ENCODE measurements at regions not wholly inside any gene's neighbourhood (a gene's known extent, or its start where the extent isn't known, plus 50 kb on each side); places are given as distances from the start of the nearest gene placed in this dataset.

DNA sequence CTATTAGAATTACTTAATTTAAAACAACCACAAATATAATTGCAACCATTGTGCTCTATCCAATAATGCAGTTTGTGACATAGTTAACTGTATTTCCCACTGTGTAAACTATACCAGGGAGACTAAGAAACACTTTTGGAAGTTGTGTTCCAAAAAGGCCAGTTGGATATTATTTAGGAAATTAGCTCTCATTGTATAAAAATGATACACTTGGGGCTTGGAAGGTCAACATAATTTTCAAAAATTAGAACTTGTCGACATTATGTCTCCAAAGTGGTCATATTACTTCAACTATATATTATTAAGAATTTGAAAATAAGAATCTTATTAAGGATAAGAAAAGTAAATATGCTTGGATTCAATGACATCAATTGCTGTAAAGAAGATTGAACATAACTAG is 876.6 kb downstream of the MRPL39 start:
- Histone ChIP-seq H3K27ac (no peak overlapping the region), H3K4me1 (ENCODE audit: low read depth, poor library complexity, severe bottlenecking) (no peaks in the 10 kb centered on the region), H3K4me3 (IDR thresholded peaks at IDR 0.05; ENCODE audit: insufficient read depth, low read depth, low read length) (no peak overlapping the region), H3K27me3 (ENCODE audit: insufficient read depth, low read depth) (no peaks in the 10 kb centered on the region), H3K9ac (no peak overlapping the region), H3K79me2 (ENCODE audit: insufficient read depth, low read depth) (no peaks in the 10 kb centered on the region), H3K4me2 (no peak overlapping the region), H3K36me3 (ENCODE audit: insufficient read depth) (no peaks in the 10 kb centered on the region), H4K20me1 (ENCODE audit: insufficient read depth) (no peaks in the 10 kb centered on the region), H2AFZ (ENCODE audit: low read depth) (no peak overlapping the region)
- TF ChIP-seq, protein P1, sequence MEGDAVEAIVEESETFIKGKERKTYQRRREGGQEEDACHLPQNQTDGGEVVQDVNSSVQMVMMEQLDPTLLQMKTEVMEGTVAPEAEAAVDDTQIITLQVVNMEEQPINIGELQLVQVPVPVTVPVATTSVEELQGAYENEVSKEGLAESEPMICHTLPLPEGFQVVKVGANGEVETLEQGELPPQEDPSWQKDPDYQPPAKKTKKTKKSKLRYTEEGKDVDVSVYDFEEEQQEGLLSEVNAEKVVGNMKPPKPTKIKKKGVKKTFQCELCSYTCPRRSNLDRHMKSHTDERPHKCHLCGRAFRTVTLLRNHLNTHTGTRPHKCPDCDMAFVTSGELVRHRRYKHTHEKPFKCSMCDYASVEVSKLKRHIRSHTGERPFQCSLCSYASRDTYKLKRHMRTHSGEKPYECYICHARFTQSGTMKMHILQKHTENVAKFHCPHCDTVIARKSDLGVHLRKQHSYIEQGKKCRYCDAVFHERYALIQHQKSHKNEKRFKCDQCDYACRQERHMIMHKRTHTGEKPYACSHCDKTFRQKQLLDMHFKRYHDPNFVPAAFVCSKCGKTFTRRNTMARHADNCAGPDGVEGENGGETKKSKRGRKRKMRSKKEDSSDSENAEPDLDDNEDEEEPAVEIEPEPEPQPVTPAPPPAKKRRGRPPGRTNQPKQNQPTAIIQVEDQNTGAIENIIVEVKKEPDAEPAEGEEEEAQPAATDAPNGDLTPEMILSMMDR (conservative IDR thresholded peaks at IDR 0.05; ENCODE audit: low read depth, low read length): no peak

DNA sequence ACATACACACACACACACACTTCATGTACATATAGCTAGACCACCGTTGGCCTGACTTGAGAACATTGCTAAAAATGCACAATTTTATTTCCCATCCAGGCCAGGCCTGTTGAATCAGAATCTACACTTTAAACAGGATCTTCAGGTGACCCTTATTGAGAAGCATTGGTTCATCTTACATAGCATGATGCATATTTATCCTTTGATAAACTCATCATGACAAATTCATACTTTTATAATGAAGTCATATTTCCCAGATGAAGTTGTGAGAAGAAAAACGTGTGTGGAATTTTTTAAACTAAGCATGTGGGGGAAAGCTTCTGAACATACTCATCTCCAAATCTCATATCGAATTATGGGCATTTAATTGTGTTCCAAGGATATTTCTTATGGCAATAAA is 877.7 kb downstream of the MRPL39 start:
- TF ChIP-seq, protein P1 (conservative IDR thresholded peaks at IDR 0.05; ENCODE audit: low read depth, low read length): no peak
- Histone ChIP-seq H3K9ac (no peak overlapping the region), H3K36me3 (ENCODE audit: insufficient read depth) (no peaks in the 10 kb centered on the region), H3K4me3 (IDR thresholded peaks at IDR 0.05; ENCODE audit: insufficient read depth, low read depth, low read length) (no peak overlapping the region), H3K4me1 (ENCODE audit: low read depth, poor library complexity, severe bottlenecking) (no peaks in the 10 kb centered on the region), H4K20me1 (ENCODE audit: insufficient read depth) (no peaks in the 10 kb centered on the region), H3K79me2 (ENCODE audit: insufficient read depth, low read depth) (no peaks in the 10 kb centered on the region), H2AFZ (ENCODE audit: low read depth) (no peak overlapping the region), H3K4me2 (no peak overlapping the region), H3K27ac (no peak overlapping the region), H3K27me3 (ENCODE audit: insufficient read depth, low read depth) (no peaks in the 10 kb centered on the region)

DNA sequence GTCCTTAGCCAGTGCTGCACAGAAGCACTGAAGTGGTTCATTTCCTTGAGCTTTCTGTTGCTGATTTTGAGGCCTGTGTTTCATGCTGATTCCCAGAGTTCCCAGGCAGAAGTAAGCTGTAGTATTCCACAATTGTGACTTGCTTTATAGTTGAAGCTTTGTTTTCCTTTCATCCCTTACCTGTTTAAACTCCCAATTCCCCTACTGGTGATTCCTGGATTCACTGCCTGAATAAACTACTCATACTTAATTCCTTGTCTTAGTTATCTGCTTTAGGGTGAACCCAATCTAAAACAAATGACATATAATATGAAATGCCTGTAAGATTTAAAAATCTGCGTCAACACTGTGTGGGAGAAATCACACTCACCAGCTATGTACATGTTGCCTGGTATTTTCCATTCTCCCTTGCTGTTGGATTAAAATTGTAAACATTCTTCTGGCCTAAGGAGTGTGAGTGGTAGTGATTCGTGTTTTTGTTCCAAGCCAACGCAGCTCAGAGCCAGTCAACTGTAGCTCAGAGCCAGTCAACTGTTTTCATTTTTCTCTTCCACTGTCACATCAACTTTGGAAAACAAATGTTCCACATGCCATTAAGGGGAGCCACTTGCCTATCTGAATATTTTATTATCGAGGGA is 879.4 kb downstream of the MRPL39 start:
- Histone ChIP-seq H3K9ac (no peak overlapping the region), H2AFZ (ENCODE audit: low read depth) (no peak overlapping the region), H3K4me2 (no peak overlapping the region), H3K4me1 (ENCODE audit: low read depth, poor library complexity, severe bottlenecking) (no peaks in the 10 kb centered on the region), H4K20me1 (ENCODE audit: insufficient read depth) (no peaks in the 10 kb centered on the region), H3K36me3 (ENCODE audit: insufficient read depth) (no peaks in the 10 kb centered on the region), H3K27ac (no peak overlapping the region), H3K79me2 (ENCODE audit: insufficient read depth, low read depth) (no peaks in the 10 kb centered on the region), H3K27me3 (ENCODE audit: insufficient read depth, low read depth) (no peaks in the 10 kb centered on the region), H3K4me3 (IDR thresholded peaks at IDR 0.05; ENCODE audit: insufficient read depth, low read depth, low read length) (no peak overlapping the region)
- TF ChIP-seq, protein P1 (conservative IDR thresholded peaks at IDR 0.05; ENCODE audit: low read depth, low read length): no peak

DNA sequence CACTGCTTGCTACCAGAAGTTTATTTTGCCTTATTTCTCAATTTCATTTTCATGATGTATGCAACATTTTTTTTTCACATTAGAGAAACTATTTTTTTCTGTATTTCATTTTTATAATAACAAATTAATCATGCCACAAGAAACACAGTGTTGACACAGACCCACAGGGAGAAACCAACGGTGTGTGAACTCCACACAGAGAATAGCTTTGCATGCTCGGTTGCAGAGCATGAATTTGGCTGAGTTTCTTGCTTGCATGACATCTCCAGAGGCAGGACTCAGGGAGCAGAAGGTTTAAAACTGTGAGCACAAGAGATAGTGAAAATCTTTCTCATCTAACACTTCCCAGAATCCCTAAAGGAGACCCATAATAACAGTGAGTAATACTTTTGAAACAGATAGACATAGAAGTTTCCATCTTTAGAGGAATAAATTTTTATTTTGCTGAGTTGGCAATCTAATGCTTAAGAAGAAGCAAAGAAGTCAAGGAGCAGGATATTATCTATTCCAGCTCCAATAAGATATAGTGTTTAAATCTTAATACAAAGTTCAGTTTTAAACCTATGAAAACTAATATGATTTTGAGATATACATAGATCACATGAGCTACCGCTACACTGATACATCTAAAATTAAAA is 890.9 kb downstream of the MRPL39 start:
- Histone ChIP-seq H3K27ac (no peak overlapping the region), H3K9ac (no peak overlapping the region), H3K79me2 (ENCODE audit: insufficient read depth, low read depth) (no peaks in the 10 kb centered on the region), H3K4me1 (ENCODE audit: low read depth, poor library complexity, severe bottlenecking) (no peaks in the 10 kb centered on the region), H3K4me2 (no peak overlapping the region), H3K4me3 (IDR thresholded peaks at IDR 0.05; ENCODE audit: insufficient read depth, low read depth, low read length) (no peak overlapping the region), H3K27me3 (ENCODE audit: insufficient read depth, low read depth) (no peaks in the 10 kb centered on the region), H3K36me3 (ENCODE audit: insufficient read depth) (no peaks in the 10 kb centered on the region), H2AFZ (ENCODE audit: low read depth) (no peak overlapping the region), H4K20me1 (ENCODE audit: insufficient read depth) (no peaks in the 10 kb centered on the region)
- TF ChIP-seq, protein P1 (conservative IDR thresholded peaks at IDR 0.05; ENCODE audit: low read depth, low read length): no peak
